PC-9 (cell line): ENCODE measurements at regions not wholly inside any gene's neighbourhood (a gene's known extent, or its start where the extent isn't known, plus 50 kb on each side); places are given as distances from the start of the nearest gene placed in this dataset.

Experiments
- CTCF ChIP-seq: fragments of 200-600 bp; sonication (generic); conservative IDR thresholded peaks from 2 replicates; pipeline ENCODE4 v1.6.1; 2017; ENCODE audit warnings: mixed run types, antibody characterized with exemption, mild to moderate bottlenecking, moderate library complexity
- EZH2 ChIP-seq: fragments of 200-600 bp; sonication (generic); IDR thresholded peaks from 2 replicates; pipeline ENCODE4 v1.8.0; 2017; ENCODE audit warnings: antibody characterized with exemption, low read depth

DNA sequence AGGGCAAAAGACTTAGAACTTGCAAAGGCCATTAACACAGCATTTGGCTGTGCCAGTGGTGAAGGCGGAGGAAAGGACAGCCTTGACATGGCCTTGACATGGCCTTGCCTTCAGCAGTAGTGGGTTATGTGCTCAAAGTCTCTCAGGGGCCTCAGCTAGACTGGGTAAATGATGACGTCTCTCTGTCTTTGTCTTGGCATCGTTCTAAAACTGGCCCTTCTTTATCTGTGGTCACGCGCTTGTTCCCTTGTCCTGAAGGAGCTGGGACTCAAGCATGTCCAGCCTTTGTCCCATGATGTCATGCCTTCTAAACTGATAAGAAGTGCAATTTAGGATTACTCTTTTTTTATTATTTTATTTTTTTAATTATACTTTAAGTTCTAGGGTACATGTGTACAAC is 88.7 kb upstream of the ATP10B start:
- TF ChIP-seq CTCF (no peak), EZH2 (no peak)
